ENCODE measurements at regions not wholly inside any gene's neighbourhood (a gene's known extent, or its start where the extent isn't known, plus 50 kb on each side); places are given as distances from the start of the nearest gene placed in this dataset.

- Mint-ChIP-seq H3K36me3 (ENCODE audit: low read depth) (no peaks in the 10 kb centered on the region), H3K9me3 (no peaks in the 10 kb centered on the region), H3K4me1 (peaks cover 7% of the 10 kb centered on the region), H3K27me3 (ENCODE audit: low read depth) (peaks cover 2% of the 10 kb centered on the region), H3K4me3 (no peak overlapping the region), H3K27ac (ENCODE audit: unreplicated experiment) (no peak overlapping the region)
- TF ChIP-seq CTCF (conservative IDR thresholded peaks at IDR 0.05): no peak
- DNase-seq (ENCODE audit: low read depth, low spot score): no peak
These were observed 307.6 kb upstream of the MYT1L start for GRCh38 chr2:2638547-2639220.

- Mint-ChIP-seq H3K9me3 (peaks cover 2% of the 10 kb centered on the region), H3K36me3 (ENCODE audit: low read depth) (no peaks in the 10 kb centered on the region), H3K27me3 (ENCODE audit: low read depth) (peaks cover 2% of the 10 kb centered on the region), H3K4me1 (peaks cover 19% of the 10 kb centered on the region), H3K4me3 (no peak overlapping the region), H3K27ac (ENCODE audit: unreplicated experiment) (no peak overlapping the region)
- DNase-seq (ENCODE audit: low read depth, low spot score): no peak
- no peak for TF ChIP-seq CTCF (conservative IDR thresholded peaks at IDR 0.05)
These were observed 305.7 kb upstream of the MYT1L start for GRCh38 chr2:2636813-2637212.

GRCh38 chr2:2635025-2635528 is 304.0 kb upstream of the MYT1L start:
- Mint-ChIP-seq H3K9me3 (peaks cover 8% of the 10 kb centered on the region), H3K4me1 (peaks cover 19% of the 10 kb centered on the region), H3K27ac (ENCODE audit: unreplicated experiment) (no peak overlapping the region), H3K36me3 (ENCODE audit: low read depth) (no peaks in the 10 kb centered on the region), H3K27me3 (ENCODE audit: low read depth) (peaks cover 2% of the 10 kb centered on the region), H3K4me3 (no peak overlapping the region)
- DNase-seq (ENCODE audit: low read depth, low spot score): no peak
- no peak for TF ChIP-seq CTCF (conservative IDR thresholded peaks at IDR 0.05)

- no peak for DNase-seq (ENCODE audit: low read depth, low spot score)
- peaks cover 19% of the 10 kb centered on the region for H3K4me1 Mint-ChIP-seq
- TF ChIP-seq CTCF (conservative IDR thresholded peaks at IDR 0.05): no peak
- H3K4me3 Mint-ChIP-seq: no peak overlapping the region
- H3K9me3 Mint-ChIP-seq: peaks cover 10% of the 10 kb centered on the region
- H3K27ac Mint-ChIP-seq (ENCODE audit: unreplicated experiment): no peak overlapping the region
- H3K36me3 Mint-ChIP-seq (ENCODE audit: low read depth): no peaks in the 10 kb centered on the region
- no peaks in the 10 kb centered on the region for H3K27me3 Mint-ChIP-seq (ENCODE audit: low read depth)
These were observed 301.9 kb upstream of the MYT1L start for GRCh38 chr2:2633017-2633416.

GRCh38 chr2:2623939-2624338 is 292.9 kb upstream of the MYT1L start:
- H3K27ac Mint-ChIP-seq (ENCODE audit: unreplicated experiment): no peak overlapping the region
- no peak for DNase-seq (ENCODE audit: low read depth, low spot score)
- no peak for TF ChIP-seq CTCF (conservative IDR thresholded peaks at IDR 0.05)
- H3K36me3 Mint-ChIP-seq (ENCODE audit: low read depth): no peaks in the 10 kb centered on the region
- peaks cover 14% of the 10 kb centered on the region for H3K27me3 Mint-ChIP-seq (ENCODE audit: low read depth)
- H3K4me1 Mint-ChIP-seq: no peaks in the 10 kb centered on the region
- peaks cover 5% of the 10 kb centered on the region for H3K9me3 Mint-ChIP-seq
- no peak overlapping the region for H3K4me3 Mint-ChIP-seq
